HG02981 (cell line): ENCODE measurements at regions not wholly inside any gene's neighbourhood (a gene's known extent, or its start where the extent isn't known, plus 50 kb on each side); places are given as distances from the start of the nearest gene placed in this dataset.
A peak's percentile ranks its signal among the peaks of the same experiment; 100 is the strongest.

Experiments
- ATAC-seq: cut with Tn5 transposase; IDR thresholded peaks from one replicate; pipeline ENCODE4 v1.9.1; 2021; ENCODE audit warnings: mild to moderate bottlenecking, moderate library complexity; ENCODE audit not compliant: unreplicated experiment

DNA sequence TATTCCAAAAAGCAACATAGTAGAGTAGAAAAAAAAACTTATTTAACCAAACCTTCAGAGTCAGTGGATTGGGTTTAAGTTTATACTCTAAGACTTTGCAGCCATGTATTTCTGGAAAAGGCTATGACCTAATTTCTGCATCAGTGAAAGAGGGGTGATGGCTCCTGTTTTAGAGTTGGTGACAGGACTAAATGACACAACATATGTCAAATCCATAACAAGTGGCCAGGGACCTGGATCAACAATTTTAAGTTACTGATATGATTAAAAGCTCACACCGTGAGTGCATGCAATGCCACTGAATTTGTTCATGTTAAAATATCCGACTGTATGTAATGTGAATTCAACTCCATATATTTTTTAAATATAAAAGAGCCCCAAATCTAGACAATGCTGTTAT lies 390.6 kb downstream of the TNS3 start:
- ATAC-seq: no peak

DNA sequence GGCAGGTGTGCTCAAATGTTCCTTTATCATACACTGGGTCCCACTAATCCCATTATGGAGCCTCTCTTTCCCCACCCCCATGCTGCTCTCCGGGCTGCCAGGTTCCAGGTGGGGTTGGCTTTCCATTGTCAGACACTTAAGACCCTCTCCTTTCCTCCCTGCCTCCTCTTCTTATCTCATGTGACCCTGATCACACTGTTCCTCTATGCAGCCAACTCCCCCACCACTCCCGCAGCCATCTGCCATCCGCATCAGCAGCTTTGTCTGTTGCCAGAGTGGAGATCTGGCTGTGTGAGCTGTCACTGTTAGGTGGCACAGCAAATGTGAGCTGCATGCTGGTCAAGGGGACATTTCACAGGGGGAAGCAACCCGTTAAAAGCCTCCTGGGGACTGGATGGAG lies 391.4 kb downstream of the TNS3 start:
- ATAC-seq: no peak

GRCh38 chr7:47188653-47189315 lies 393.1 kb downstream of the TNS3 start:
- no peak for ATAC-seq

- no peak for ATAC-seq
Measured at GRCh38 chr7:47188136-47188535, 393.8 kb downstream of the TNS3 start.

- ATAC-seq: peak; percentile 88
Measured at GRCh38 chr7:47186316-47186715, 395.6 kb downstream of the TNS3 start.

DNA sequence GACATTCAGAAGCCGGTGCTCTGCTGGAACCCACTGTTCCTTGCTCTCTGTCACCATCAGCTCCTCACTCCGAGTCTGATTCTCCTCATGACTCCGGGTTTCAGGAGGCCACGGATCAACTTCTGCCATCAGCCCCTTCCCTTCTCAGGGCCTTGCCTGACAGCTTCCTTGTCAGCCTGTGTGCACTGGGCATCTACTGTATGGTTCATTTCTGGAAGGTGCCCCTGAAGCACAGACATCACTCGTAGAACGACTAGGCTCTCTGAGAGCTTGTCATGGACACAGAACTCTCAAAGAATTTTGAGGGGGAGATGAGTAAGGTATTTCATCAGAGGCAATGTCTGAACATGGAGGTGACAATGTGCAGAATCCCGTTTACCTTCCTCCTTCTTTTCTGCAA lies 396.1 kb downstream of the TNS3 start:
- ATAC-seq: no peak

GRCh38 chr7:47185170-47185569 lies 396.7 kb downstream of the TNS3 start:
- ATAC-seq: no peak

DNA sequence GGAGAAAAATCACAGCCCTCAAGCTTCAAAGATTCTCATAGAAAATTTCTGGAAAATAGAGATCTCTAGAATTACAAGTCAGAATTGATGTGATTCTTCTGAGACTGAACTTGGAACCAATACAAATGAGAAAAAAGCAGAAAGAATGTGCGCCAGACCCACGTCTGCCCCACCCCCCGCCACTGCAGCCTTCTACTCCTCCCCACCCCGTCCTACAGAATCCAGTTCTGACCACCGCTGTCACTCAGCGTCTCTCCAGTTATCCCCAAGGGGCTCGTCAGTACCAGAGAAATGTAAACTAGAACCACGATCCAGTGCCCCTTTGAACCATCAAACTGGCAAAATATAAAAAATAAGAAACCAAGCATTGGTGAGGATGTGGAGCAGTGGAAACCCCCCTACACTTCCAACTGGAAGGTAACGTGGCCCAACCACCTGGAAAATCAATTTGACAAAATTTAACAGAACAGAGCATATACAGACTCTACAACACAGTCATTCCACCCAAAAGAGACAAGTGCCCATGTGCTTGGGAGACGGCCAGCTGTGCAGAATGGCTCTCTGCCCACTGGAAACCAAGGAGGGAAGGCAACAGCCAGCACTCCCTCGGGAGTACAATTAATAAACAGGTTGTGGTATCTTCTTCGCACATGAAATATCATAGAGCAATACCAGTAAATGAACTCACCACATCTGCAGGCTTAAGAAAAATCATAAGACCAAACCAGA lies 397.9 kb downstream of the TNS3 start:
- ATAC-seq: no peak

- no peak for ATAC-seq
Measured at GRCh38 chr7:47181746-47182361, 400.1 kb downstream of the TNS3 start.

- peak; percentile 14 for ATAC-seq
Measured at GRCh38 chr7:47180516-47180826, 401.4 kb downstream of the TNS3 start.

- peak; percentile 55 for ATAC-seq
Measured at GRCh38 chr7:47179812-47180515, 401.9 kb downstream of the TNS3 start.

GRCh38 chr7:47172602-47173539 lies 409.0 kb downstream of the TNS3 start:
- ATAC-seq: peak; percentile 93

- no peak for ATAC-seq
Measured at GRCh38 chr7:47170516-47170915, 411.4 kb downstream of the TNS3 start.

GRCh38 chr7:47154791-47155190 lies 427.1 kb downstream of the TNS3 start:
- no peak for ATAC-seq

GRCh38 chr7:47153576-47153975 lies 428.3 kb downstream of the TNS3 start:
- no peak for ATAC-seq

GRCh38 chr7:47153058-47153457 lies 428.9 kb downstream of the TNS3 start:
- ATAC-seq: no peak

DNA sequence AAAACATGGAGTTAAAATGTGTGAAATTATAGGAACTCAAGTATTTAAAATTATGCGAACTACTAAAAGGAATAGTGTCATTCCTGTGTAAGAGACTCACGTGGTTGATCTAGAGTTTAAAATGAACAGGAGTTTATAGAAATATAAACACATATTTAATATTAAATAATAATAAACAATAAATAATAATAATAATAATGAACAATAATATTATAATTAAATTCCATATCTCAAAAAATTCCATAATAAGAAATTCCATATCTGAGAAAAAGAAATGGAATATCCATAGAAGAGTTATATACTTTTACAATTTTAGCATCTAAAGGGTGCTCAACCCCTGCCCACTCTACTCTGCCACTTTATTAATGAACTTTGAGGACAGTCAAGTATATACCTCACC lies 429.6 kb downstream of the TNS3 start:
- no peak for ATAC-seq

GRCh38 chr7:47150497-47151260 lies 431.2 kb downstream of the TNS3 start:
- no peak for ATAC-seq

DNA sequence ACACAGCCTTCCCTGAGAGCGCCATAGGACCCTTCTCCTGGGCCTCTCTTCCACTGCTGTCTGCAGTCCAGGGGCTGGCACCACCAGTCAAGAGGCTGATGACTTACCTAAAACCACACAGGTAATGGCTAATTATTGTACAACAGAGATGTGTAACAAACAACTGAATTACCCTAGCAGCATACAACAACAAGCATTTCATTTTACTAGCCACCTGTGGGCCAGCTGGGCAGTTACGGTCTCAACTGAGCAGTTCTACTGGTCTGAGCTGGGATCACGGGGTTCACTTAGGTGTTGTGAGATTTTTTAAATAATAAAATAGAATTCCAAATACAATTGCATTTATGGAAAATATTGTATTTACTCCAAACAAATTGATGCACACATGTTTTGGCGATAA lies 431.9 kb downstream of the TNS3 start:
- ATAC-seq: peak; percentile 20
